ENCODE measurements at regions not wholly inside any gene's neighbourhood (a gene's known extent, or its start where the extent isn't known, plus 50 kb on each side); places are given as distances from the start of the nearest gene placed in this dataset.

GRCh38 chr21:38561205-38561604 is 62.9 kb upstream of the ERG start:
- TF ChIP-seq CTCF (IDR thresholded peaks at IDR 0.05; ENCODE audit: extremely low read depth in 1 of 2, insufficient read depth in 1 of 2, low read depth in 1 of 2, low read length in 2 of 2) (no peak), POLR2A (IDR thresholded peaks at IDR 0.05; ENCODE audit: low read depth, low read length) (no peak), MAX (IDR thresholded peaks at IDR 0.05; ENCODE audit: insufficient read depth, insufficient read length) (no peak), EZH2 (IDR thresholded peaks at IDR 0.05; ENCODE audit: borderline replicate concordance, low read depth, low read length, severe bottlenecking) (no peak), JUN (IDR thresholded peaks at IDR 0.05; ENCODE audit: borderline replicate concordance, insufficient read depth, insufficient read length, low read depth) (no peak), POLR2AphosphoS5 (IDR thresholded peaks at IDR 0.05; ENCODE audit: insufficient read depth, low read depth, low read length) (no peak)

Data from endothelial cell of umbilical vein (primary cell).